ENCODE measurements at regions not wholly inside any gene's neighbourhood (a gene's known extent, or its start where the extent isn't known, plus 50 kb on each side); places are given as distances from the start of the nearest gene placed in this dataset.

DNA sequence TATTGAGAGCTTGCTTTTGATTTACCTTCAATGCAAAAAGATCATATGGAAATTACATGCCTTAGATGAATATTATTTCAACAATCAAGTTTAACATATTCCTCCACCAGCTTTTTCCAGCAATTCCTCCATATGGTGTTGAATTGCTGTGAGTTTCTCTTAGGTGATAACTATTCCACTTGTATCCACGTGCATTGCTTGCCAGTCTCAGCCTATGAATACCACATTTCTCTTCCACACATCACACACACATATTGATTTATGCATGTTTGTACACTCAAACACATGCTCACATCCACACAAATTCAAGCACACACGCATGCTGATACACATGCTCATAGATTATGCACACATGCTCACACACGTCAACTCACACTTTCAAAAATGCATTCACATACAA is 770.0 kb upstream of the LINC00305 start:
- H3K27me3 ChIP-seq (ENCODE audit: control insufficient read depth, extremely low read depth, insufficient read depth, low read length) = no peaks in the 10 kb centered on the region
- TF ChIP-seq EZH2 (IDR thresholded peaks at IDR 0.05; ENCODE audit: low read length) = no peak
- TF ChIP-seq, protein P1, sequence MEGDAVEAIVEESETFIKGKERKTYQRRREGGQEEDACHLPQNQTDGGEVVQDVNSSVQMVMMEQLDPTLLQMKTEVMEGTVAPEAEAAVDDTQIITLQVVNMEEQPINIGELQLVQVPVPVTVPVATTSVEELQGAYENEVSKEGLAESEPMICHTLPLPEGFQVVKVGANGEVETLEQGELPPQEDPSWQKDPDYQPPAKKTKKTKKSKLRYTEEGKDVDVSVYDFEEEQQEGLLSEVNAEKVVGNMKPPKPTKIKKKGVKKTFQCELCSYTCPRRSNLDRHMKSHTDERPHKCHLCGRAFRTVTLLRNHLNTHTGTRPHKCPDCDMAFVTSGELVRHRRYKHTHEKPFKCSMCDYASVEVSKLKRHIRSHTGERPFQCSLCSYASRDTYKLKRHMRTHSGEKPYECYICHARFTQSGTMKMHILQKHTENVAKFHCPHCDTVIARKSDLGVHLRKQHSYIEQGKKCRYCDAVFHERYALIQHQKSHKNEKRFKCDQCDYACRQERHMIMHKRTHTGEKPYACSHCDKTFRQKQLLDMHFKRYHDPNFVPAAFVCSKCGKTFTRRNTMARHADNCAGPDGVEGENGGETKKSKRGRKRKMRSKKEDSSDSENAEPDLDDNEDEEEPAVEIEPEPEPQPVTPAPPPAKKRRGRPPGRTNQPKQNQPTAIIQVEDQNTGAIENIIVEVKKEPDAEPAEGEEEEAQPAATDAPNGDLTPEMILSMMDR (optimal IDR thresholded peaks at IDR 0.05 in 1 of 3, IDR thresholded peaks at IDR 0.05 in 1 of 3, conservative IDR thresholded peaks at IDR 0.05 in 1 of 3; ENCODE audit: extremely low read depth in 1 of 3, insufficient read depth in 2 of 3, low read length in 3 of 3) = no peak
- no peaks in the 10 kb centered on the region for H3K4me1 ChIP-seq (ENCODE audit: control insufficient read depth, extremely low read depth, insufficient read depth, low read length)
- DNase-seq (ENCODE audit: low read depth, low spot score) (no peak), FAIRE-seq (no peak)
- no peaks in the 10 kb centered on the region for H3K9me1 ChIP-seq (ENCODE audit: control insufficient read depth, extremely low read depth, insufficient read depth, low read length)
- H3K27ac ChIP-seq (ENCODE audit: control insufficient read depth, insufficient read depth, low read length) = no peak overlapping the region
- H3K4me3 ChIP-seq (ENCODE audit: control insufficient read depth in 2 of 3, extremely low read depth in 1 of 3, insufficient read depth in 2 of 3, low read depth in 1 of 3, low read length in 3 of 3) = no peak overlapping the region
- no peak overlapping the region for H2AFZ ChIP-seq (ENCODE audit: control insufficient read depth, low read length)
- H3K4me2 ChIP-seq (ENCODE audit: control insufficient read depth, extremely low read depth, insufficient read depth, low read depth, low read length) = no peak overlapping the region
- no peaks in the 10 kb centered on the region for H3K9me3 ChIP-seq (ENCODE audit: control insufficient read depth, low read depth, low read length)
- dilution Hi-C loops (cut with MboI; ENCODE audit: extremely low pct_ligation_motif_present, low sequenced_read_pairs) = no loop called here
- no peaks in the 10 kb centered on the region for H4K20me1 ChIP-seq (ENCODE audit: control insufficient read depth, extremely low read depth, insufficient read depth, low read length)
- no peaks in the 10 kb centered on the region for H3K79me2 ChIP-seq (ENCODE audit: control insufficient read depth, insufficient read depth, low read length)
- no peaks in the 10 kb centered on the region for H3K36me3 ChIP-seq (ENCODE audit: control insufficient read depth in 2 of 2, extremely low read depth in 1 of 2, insufficient read depth in 2 of 2, low read length in 2 of 2)
- H3K9ac ChIP-seq (ENCODE audit: control insufficient read depth, extremely low read depth, insufficient read depth, low read length) = no peak overlapping the region

DNA sequence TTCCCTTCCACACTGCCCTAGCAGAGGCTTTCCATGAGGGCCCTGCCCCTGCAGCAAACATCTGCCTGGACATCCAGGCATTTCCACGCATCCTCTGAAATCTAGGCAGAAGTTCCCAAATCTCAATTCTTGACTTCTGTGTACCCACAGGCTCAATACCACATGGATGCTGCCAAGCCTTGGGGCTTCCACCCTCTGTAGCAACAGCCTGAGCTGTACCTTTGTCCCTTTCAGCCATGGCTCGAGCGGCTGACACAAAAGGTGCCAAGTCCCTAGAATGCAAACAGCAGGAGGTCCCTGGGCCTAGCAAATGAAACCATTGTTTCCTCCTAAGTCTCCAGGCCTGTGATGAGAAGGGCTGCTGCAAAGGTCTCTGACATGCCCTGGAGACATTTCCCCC is 744.5 kb upstream of the LINC00305 start:
- no peaks in the 10 kb centered on the region for H3K4me1 ChIP-seq (ENCODE audit: control insufficient read depth, extremely low read depth, insufficient read depth, low read length)
- H3K27ac ChIP-seq (ENCODE audit: control insufficient read depth, insufficient read depth, low read length) = no peak overlapping the region
- TF ChIP-seq, protein P1 (optimal IDR thresholded peaks at IDR 0.05 in 1 of 3, IDR thresholded peaks at IDR 0.05 in 1 of 3, conservative IDR thresholded peaks at IDR 0.05 in 1 of 3; ENCODE audit: extremely low read depth in 1 of 3, insufficient read depth in 2 of 3, low read length in 3 of 3) = no peak
- no peak for TF ChIP-seq EZH2 (IDR thresholded peaks at IDR 0.05; ENCODE audit: low read length)
- H3K9me3 ChIP-seq (ENCODE audit: control insufficient read depth, low read depth, low read length) = no peaks in the 10 kb centered on the region
- no peaks in the 10 kb centered on the region for H3K79me2 ChIP-seq (ENCODE audit: control insufficient read depth, insufficient read depth, low read length)
- no peak overlapping the region for H3K4me2 ChIP-seq (ENCODE audit: control insufficient read depth, extremely low read depth, insufficient read depth, low read depth, low read length)
- no peak overlapping the region for H3K4me3 ChIP-seq (ENCODE audit: control insufficient read depth in 2 of 3, extremely low read depth in 1 of 3, insufficient read depth in 2 of 3, low read depth in 1 of 3, low read length in 3 of 3)
- DNase-seq (ENCODE audit: low read depth, low spot score) (no peak), FAIRE-seq (no peak)
- H3K9me1 ChIP-seq (ENCODE audit: control insufficient read depth, extremely low read depth, insufficient read depth, low read length) = no peaks in the 10 kb centered on the region
- no peaks in the 10 kb centered on the region for H3K36me3 ChIP-seq (ENCODE audit: control insufficient read depth in 2 of 2, extremely low read depth in 1 of 2, insufficient read depth in 2 of 2, low read length in 2 of 2)
- H3K9ac ChIP-seq (ENCODE audit: control insufficient read depth, extremely low read depth, insufficient read depth, low read length) = no peak overlapping the region
- no peak overlapping the region for H2AFZ ChIP-seq (ENCODE audit: control insufficient read depth, low read length)
- dilution Hi-C loops (cut with MboI; ENCODE audit: extremely low pct_ligation_motif_present, low sequenced_read_pairs) = no loop called here
- H3K27me3 ChIP-seq (ENCODE audit: control insufficient read depth, extremely low read depth, insufficient read depth, low read length) = no peaks in the 10 kb centered on the region
- H4K20me1 ChIP-seq (ENCODE audit: control insufficient read depth, extremely low read depth, insufficient read depth, low read length) = no peaks in the 10 kb centered on the region

All from keratinocyte (primary cell).